Naive thymus-derived CD4-positive, alpha-beta T cell (primary cell): ENCODE measurements at regions not wholly inside any gene's neighbourhood (a gene's known extent, or its start where the extent isn't known, plus 50 kb on each side); places are given as distances from the start of the nearest gene placed in this dataset. TPM values are rescaled to one million over a fixed set of nuclear protein-coding genes. Genes with fewer than 3 reads are reported as not detected.

Experiments used
- ATAC-seq: fragments of 150-1000 bp; cut with Tn5 transposase; 2 replicates; pipeline ENCODE4 v1.10.0; 2021; ENCODE audit warnings: mild to moderate bottlenecking, moderate library complexity
- CTCF ChIA-PET: fragments of 350-600 bp; sonication (Branson Sonifier 250); formaldehyde crosslinking; loops from one replicate; lab custom pipeline; 2021; ENCODE audit warnings: antibody characterized with exemption; lab: Charles Lee
- POLR2A ChIA-PET: fragments of 350-600 bp; sonication (Branson Sonifier 250); formaldehyde crosslinking; loops from one replicate; lab custom pipeline; 2021; ENCODE audit warnings: antibody characterized with exemption, inconsistent platforms; lab: Charles Lee
- DNase-seq, 9 donors: peaks; one replicate each; pipeline versions ENCODE4 v3.0.0 to v3.0.0-alpha.2; 2020 to 2022; ENCODE audit warnings: mixed read lengths in 1 of 9
- H3K27ac ChIP-seq: one replicate; pipeline ENCODE4 v1.7.0; 2013; ENCODE audit warnings: mild to moderate bottlenecking, low read depth, low read length, moderate library complexity
- H3K27me3 ChIP-seq, 2 donors: one replicate each; pipeline ENCODE4 v1.7.0; 2013; ENCODE audit warnings: low read length in 2 of 2, mild to moderate bottlenecking in 2 of 2, moderate library complexity in 2 of 2; ENCODE audit not compliant: control insufficient read depth in 2 of 2, insufficient read depth in 2 of 2
- H3K36me3 ChIP-seq, 3 experiments: 1 replicate in 2 of 3; 2 replicates in 1 of 3; pipeline ENCODE4 v1.7.0; 2013; ENCODE audit warnings: low read length in 3 of 3, mild to moderate bottlenecking in 3 of 3, moderate library complexity in 1 of 3; ENCODE audit not compliant: insufficient read depth in 3 of 3, control insufficient read depth in 2 of 3
- H3K4me1 ChIP-seq, 2 donors: one replicate each; pipeline ENCODE4 v1.7.0; 2013; ENCODE audit warnings: low read length in 2 of 2, mild to moderate bottlenecking in 2 of 2, moderate library complexity in 1 of 2; ENCODE audit not compliant: control insufficient read depth in 2 of 2, insufficient read depth in 2 of 2
- H3K4me3 ChIP-seq: 2 replicates; pipeline ENCODE4 v1.7.0; 2013; ENCODE audit warnings: mild to moderate bottlenecking, low read length
- H3K9me3 ChIP-seq, 3 experiments: 1 replicate in 2 of 3; 2 replicates in 1 of 3; pipeline ENCODE4 v1.7.0; 2013; ENCODE audit warnings: low read length in 3 of 3; ENCODE audit not compliant: control insufficient read depth in 2 of 3
- H3K27ac Mint-ChIP-seq, 9 donors: one replicate each; pipeline ENCODE4 v1.8.0; 2020 to 2022; ENCODE audit warnings: mixed read lengths in 9 of 9, mild to moderate bottlenecking in 8 of 9, moderate library complexity in 5 of 9, inconsistent platforms in 2 of 9
- H3K27me3 Mint-ChIP-seq, 5 donors: one replicate each; pipeline ENCODE4 v1.8.0; 2021 to 2022; ENCODE audit warnings: mixed read lengths in 5 of 5, mild to moderate bottlenecking in 1 of 5
- H3K36me3 Mint-ChIP-seq, 5 donors: one replicate each; pipeline ENCODE4 v1.8.0; 2020 to 2022; ENCODE audit warnings: mixed read lengths in 5 of 5, mild to moderate bottlenecking in 3 of 5, inconsistent platforms in 1 of 5
- H3K4me1 Mint-ChIP-seq, 7 donors: one replicate each; pipeline ENCODE4 v1.8.0; 2020 to 2022; ENCODE audit warnings: mixed read lengths in 7 of 7, mild to moderate bottlenecking in 3 of 7, inconsistent platforms in 1 of 7
- H3K4me3 Mint-ChIP-seq, 10 donors: one replicate each; pipeline ENCODE4 v1.8.0; 2020 to 2022; ENCODE audit warnings: mild to moderate bottlenecking in 10 of 10, mixed read lengths in 10 of 10, moderate library complexity in 6 of 10, inconsistent platforms in 2 of 10
- H3K9me3 Mint-ChIP-seq, 11 donors: one replicate each; pipeline ENCODE4 v1.8.0; 2020 to 2022; ENCODE audit warnings: mixed read lengths in 11 of 11, mild to moderate bottlenecking in 4 of 11, inconsistent platforms in 1 of 11, moderate library complexity in 1 of 11
- intact Hi-C, 2 donors: fragments of 100-400 bp; cut with micrococcal nuclease; formaldehyde crosslinking; loops; one replicate each; pipeline ENCODE4 v1.15.1; 2023
- microRNA-seq: library from miRNA; unstranded; fragments of <30 nt; microRNA quantifications from one replicate; pipeline ENCODE4 v1.2.0, GENCODE V29; 2022; ENCODE audit warnings: borderline microRNAs expressed

- DNase-seq = no peak
- peaks cover 0 to 21% (median 13%) of the 10 kb centered on the region in 5 donors for H3K27me3 Mint-ChIP-seq
- no peaks in the 10 kb centered on the region for H3K36me3 Mint-ChIP-seq
- H3K4me3 Mint-ChIP-seq = no peak overlapping the region
- Histone ChIP-seq H3K4me3 (no peak overlapping the region), H3K27me3 (no peaks in the 10 kb centered on the region), H3K36me3 (no peaks in the 10 kb centered on the region), H3K4me1 (no peaks in the 10 kb centered on the region), H3K9me3 (no peaks in the 10 kb centered on the region), H3K27ac (no peak overlapping the region)
- H3K27ac Mint-ChIP-seq = no peak overlapping the region
- intact Hi-C loops = no loop called here
- H3K4me1 Mint-ChIP-seq = no peaks in the 10 kb centered on the region
- ChIA-PET CTCF (no interaction called here), POLR2A (no interaction called here)
- ATAC-seq = no peak
- H3K9me3 Mint-ChIP-seq = peaks cover 0 to 20% (median 2%) of the 10 kb centered on the region in 11 donors
These were observed 57.8 kb upstream of the TENM4 start for GRCh38 chr11:79498667-79499066.

- no peak overlapping the region for H3K4me3 ChIP-seq
- Mint-ChIP-seq H3K27me3 (peaks cover 0 to 27% (median 17%) of the 10 kb centered on the region in 5 donors), H3K9me3 (peaks cover 0 to 17% (median 1%) of the 10 kb centered on the region in 11 donors), H3K36me3 (no peaks in the 10 kb centered on the region), H3K4me1 (peaks cover 0 to 2% (median 0%) of the 10 kb centered on the region in 7 donors), H3K27ac (no peak overlapping the region), H3K4me3 (no peak overlapping the region)
- DNase-seq (peak in 4 of 9 donors; percentile 3 to 45 (median 13)), ATAC-seq (no peak)
- POLR2A ChIA-PET = no interaction called here
- H3K9me3 ChIP-seq = no peaks in the 10 kb centered on the region
- H3K36me3 ChIP-seq = no peaks in the 10 kb centered on the region
- intact Hi-C loops = loop anchor here in 1 of 2 donors (2.0 kb wide), 1 partner anchor 849 kb away; no protein-coding TSS in a partner anchor
- no peaks in the 10 kb centered on the region for H3K4me1 ChIP-seq
- no peak overlapping the region for H3K27ac ChIP-seq
- H3K27me3 ChIP-seq = no peaks in the 10 kb centered on the region
- CTCF ChIA-PET = interaction anchor here (0.9 to 1.0 kb wide), 2 partner anchors 11 to 848 kb away, joined by 3 to 4 read pairs; no protein-coding TSS in a partner anchor
These were observed 52.8 kb upstream of the TENM4 start for GRCh38 chr11:79493555-79494171.

GRCh38 chr11:79492008-79492407, 51.2 kb upstream of the TENM4 start:
- no peaks in the 10 kb centered on the region for H3K36me3 Mint-ChIP-seq
- no peaks in the 10 kb centered on the region for H3K9me3 ChIP-seq
- H3K4me1 Mint-ChIP-seq = peaks cover 0 to 2% (median 0%) of the 10 kb centered on the region in 7 donors
- peaks cover 0 to 7% (median 0%) of the 10 kb centered on the region in 11 donors for H3K9me3 Mint-ChIP-seq
- no peaks in the 10 kb centered on the region for H3K36me3 ChIP-seq
- no peak overlapping the region for H3K4me3 ChIP-seq
- no peaks in the 10 kb centered on the region for H3K4me1 ChIP-seq
- no peak overlapping the region for H3K4me3 Mint-ChIP-seq
- no peak overlapping the region for H3K27ac Mint-ChIP-seq
- DNase-seq (no peak), ATAC-seq (no peak)
- ChIA-PET CTCF (no interaction called here), POLR2A (no interaction called here)
- no peaks in the 10 kb centered on the region for H3K27me3 ChIP-seq
- H3K27me3 Mint-ChIP-seq = peaks cover 0 to 32% (median 17%) of the 10 kb centered on the region in 5 donors
- no peak overlapping the region for H3K27ac ChIP-seq
- intact Hi-C loops = loop anchor here in 1 of 2 donors (2.0 kb wide), 1 partner anchor 847 kb away; no protein-coding TSS in a partner anchor

Small RNA genes lying in the stretch of these regions (microRNA-seq; reads per million reads assigned to microRNA genes)
- gene MIR4300 = not detected
